ENCODE measurements at regions not wholly inside any gene's neighbourhood (a gene's known extent, or its start where the extent isn't known, plus 50 kb on each side); places are given as distances from the start of the nearest gene placed in this dataset.

DNA sequence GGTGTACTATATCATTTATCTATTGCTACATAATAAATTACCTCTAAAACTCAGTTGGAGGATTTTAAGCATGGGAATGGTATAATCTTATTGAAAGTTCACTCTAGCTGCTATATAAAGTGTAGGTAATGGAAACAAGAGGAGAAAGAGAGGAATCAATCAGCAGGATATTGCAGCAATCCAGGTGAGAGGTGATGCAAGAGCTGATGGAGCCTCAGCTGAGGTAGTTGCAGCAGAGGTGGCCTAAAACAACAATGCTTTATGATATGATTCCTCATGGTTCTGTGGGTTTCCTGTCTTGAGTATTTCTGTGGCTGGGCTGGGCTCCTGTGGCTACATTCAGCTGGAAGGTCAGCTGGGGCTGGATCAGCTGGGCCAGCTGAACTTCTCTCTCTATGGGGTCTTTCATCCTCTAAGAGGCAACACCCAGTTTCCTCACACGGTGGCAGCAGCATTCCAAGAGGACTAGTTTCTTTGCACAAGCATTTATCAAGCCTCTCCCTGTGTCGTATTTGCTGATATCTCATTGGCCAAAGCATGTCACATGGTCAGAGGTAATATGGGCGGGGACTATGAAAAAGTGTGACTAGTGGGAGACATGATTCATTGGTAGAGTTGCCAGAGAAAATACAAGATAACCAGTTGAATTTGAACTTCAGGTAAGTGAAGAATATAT, 135.4 kb upstream of the LARGE1 start:
- peak; percentile 6 for DNase-seq

DNA sequence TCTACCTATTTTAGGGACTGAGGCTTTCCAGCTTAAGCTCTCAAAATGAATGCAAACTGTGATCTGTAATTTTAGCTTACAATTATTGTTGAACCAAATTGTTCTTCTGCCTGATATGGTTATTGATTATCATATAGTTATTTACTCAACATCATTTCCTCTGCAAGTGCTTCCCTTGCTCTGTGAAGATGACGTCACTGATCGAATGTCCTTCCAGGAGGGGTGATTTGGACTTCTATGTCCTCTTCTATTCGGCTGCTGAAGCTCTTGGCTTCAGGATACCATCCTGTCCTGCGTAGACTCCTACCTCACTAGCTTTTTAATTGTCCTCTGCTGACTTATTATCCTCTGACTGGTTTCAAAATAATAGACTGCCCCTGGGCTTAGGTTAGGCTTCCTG, 137.4 kb upstream of the LARGE1 start:
- no peak for DNase-seq

DNA sequence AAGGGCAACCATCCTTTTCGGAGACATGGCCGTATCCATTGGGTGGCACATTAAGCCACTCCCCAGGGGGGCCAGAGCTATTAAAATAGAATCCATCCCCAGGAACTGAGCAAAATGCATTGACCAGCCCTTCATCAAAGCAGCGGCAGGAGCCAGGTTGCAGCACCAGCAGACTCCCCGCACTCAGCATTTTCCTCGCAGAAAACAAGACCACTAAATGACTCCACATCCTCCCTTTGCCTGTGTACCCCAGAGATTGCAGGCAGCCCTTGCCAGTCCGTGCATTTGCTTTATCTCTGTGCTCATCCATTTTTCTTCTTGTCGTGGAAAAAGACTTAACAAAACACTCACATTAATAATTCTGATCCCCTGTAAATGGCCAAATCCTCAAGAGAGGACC, 144.4 kb upstream of the LARGE1 start:
- DNase-seq = no peak

DNA sequence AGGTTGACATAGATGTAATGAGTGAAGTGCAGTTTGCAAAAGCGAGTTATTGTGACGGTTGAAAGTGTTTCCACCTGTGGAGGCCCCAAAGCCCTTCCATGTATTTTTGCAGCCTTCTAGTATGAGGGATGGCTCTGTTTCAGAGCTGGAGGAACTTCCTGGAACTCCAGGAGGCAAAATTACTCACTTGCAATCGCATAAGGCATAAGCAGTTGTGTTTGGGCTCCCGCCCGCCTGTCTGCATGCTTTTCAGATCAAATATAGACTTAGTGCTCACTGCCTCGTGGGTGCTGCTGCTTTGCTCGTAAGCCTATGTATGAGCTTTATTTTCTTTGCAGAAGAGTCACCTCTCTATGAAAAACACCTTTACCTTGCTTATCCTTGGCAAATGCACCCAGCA, 146.8 kb upstream of the LARGE1 start:
- no peak for DNase-seq

DNA sequence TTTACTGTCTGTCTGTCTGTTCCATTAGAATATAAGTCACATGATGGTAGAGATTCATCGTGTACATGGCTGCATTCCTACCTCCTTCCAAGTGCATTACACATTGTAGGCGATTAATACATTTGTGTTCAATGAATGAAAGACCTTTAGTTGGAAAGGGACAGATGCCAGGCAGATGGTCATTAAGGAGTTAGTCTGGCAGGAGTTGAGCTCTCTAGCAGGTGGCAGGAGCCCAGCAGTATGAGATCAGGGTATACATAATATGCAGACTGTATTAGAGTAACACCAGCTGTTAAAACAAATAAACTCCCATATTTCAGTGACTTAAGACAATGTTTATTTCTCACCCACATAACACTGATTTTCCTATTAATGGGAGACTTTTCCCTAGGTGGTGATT, 147.7 kb upstream of the LARGE1 start:
- DNase-seq = peak; percentile 76

DNA sequence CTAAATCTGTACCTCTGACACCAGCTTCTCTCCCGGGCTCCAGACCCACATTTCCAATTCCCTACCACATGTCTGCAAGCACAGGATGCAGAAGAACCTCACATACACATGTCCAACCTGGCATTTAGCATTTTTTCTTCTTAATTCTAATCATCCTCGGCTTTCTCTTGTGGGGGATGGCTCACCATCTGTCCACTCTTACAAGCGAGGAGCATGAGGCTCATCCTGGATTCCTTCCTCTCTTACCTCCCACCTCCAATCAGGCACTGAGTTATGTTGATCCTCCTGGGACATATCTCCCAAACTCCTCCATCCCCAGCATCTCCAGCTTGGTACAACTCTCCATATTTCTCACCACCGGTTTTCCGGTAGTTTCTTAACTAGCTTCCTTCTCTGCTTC, 149.8 kb upstream of the LARGE1 start:
- no peak for DNase-seq

DNA sequence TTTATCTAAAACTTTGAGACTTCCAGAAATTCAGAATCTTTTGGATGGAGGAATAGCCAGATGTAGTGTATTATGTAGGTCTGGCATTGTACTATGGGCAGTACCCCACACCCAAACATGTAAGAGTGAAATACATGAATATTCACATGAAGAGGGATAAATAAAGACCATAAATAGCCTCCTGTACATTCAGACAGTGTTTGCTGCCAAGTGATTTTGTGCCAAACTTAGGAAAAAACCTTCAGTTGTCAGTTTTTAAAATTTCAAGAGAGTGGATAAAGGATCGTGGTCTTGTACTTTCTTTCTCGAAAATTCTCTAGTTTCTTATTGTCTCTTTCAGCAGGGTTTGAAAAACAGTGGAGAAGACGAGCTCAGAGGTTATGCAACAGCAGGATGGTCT, 150.3 kb upstream of the LARGE1 start:
- DNase-seq = no peak

DNA sequence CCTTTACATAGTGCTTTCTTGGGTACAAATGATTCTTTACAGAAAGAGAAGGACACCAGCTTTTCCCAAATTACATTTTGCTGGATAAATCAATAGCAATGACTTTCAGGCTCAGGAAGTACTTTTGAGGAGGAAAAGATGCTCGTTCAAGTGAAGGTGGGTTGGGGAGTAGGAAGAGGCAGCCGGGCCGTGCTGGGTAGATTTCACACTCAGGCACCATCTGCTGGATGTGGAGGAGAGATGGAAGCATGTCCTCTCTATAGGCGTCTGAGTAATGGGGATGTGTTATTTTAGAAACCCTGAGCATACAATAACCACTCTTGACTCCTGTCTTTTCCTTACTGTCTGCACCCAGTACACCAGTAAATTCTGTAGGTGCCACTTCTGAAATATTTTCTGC, 152.3 kb upstream of the LARGE1 start:
- DNase-seq = no peak

DNA sequence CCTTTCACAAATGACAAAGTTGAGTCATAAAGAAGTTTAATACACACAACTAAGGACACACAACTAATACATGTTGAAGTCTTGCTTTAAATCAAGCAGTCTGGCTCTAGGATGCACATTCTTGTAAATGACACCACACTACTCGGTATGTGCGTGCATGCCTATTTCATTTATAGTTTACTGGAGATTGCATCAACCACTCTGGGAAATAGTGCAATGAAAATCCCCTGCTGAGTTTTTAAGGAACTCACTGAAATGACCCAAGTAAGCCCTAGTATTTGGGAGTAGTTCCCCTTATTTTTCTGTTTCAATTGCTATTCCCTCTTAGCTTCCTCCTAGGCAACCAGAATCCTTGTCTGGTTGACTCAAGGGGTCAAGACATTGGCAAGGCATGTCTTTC, 160.2 kb upstream of the LARGE1 start:
- no peak for DNase-seq

DNA sequence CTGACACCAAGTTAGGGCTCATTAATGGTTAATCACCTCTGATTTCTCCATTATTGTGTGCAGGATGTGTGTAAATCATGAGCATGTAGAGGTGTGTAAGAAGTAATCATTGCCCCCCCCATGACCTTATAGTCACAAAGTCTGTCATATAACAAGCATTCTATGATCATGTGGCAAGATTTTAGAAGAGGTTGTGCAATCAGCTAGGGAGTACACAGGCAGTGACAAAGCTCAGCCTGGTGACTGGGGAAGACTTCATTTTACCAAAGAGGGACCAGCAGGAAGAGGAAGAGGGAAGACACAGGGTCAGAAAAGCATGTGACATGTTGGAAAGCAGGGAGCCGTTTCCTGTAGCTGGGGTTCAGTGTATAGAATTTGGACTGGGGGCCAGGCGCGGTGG, 176.5 kb upstream of the LARGE1 start:
- no peak for DNase-seq

DNA sequence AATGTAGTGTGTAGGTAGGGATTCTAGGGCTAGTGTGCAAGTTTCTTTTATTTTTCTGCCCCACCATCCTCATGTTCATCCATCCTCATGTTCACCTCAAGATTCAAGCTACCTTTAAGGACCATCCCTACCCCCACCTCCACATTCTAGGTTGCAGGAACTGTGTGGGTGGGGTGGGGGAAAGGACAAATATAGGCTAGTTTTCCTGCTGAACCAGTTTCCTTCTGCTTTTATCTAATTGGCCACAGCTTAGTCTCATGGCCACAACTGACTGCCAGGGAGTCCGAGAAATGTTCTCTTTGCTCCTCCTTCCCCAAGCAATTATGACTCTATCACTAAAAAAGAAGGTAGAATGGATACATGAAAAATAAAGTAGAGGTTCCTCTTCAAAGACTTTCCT, 179.0 kb upstream of the LARGE1 start:
- DNase-seq = no peak

DNA sequence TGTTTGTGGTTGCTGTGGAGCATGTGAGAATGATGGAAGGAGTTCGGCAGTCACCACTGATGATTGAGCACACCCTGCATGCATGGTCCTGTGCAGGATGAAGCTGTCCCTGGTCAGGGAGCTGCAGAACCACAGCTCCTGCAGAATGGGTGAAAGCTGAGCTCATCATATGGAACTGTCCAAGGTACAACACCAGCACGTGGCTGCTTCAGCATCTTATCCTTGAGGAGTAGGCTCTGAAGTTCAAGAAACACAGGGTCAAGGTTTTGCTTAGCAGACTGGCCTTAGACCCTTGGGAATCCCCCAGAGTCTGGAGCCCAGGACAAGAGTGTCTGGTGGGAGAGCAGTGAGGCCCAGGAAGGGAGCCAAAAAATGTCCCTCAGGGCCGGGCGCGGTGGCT, 182.4 kb upstream of the LARGE1 start:
- no peak for DNase-seq

DNA sequence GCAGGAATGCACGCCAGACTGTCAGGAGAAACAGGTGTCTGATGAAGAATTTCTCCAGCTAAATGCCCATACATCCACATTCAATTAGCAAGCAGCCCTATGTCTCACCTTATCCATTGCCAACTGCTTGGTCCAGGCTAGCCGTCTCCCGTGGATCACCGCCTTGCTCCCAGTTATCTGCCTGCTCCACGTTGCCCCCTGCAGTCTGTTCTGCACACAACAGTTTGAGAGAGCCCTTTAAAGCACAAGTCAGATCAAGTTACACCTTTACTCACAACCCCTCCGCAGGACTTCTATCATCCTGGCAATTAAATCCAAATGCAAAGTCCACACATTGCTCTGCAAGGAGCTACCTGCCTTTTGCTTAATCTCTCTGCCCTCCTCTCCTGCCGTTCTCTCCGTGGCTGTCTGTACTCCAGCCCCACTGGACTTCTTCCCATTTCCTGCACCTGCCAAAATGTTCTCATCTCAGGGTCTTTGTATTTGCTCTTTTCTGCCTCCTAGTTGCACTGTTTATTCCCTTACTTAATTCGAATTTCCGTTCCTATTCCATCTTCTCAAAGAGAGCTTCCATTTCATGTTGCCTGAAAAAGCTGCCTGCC, 185.3 kb upstream of the LARGE1 start:
- DNase-seq = peak; percentile 34

DNA sequence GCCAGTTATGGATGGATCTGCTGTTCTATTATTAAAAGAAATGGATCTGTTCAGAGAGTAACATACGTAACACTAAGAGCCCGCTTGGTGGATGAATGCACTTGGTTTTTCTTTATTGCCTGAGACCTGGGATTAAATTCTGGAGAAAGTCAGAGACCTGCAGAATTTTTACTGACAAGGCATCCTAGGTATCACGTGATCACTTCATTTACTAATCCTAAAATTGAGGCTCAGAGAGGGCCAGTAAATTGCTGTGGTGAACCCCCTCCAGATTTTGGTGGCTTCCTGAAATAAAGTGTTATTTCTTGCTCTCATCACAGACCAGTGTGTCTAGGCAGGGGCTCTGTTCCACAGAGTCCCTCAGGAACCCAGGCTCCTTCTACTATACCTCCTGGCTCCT, 187.9 kb upstream of the LARGE1 start:
- no peak for DNase-seq

DNA sequence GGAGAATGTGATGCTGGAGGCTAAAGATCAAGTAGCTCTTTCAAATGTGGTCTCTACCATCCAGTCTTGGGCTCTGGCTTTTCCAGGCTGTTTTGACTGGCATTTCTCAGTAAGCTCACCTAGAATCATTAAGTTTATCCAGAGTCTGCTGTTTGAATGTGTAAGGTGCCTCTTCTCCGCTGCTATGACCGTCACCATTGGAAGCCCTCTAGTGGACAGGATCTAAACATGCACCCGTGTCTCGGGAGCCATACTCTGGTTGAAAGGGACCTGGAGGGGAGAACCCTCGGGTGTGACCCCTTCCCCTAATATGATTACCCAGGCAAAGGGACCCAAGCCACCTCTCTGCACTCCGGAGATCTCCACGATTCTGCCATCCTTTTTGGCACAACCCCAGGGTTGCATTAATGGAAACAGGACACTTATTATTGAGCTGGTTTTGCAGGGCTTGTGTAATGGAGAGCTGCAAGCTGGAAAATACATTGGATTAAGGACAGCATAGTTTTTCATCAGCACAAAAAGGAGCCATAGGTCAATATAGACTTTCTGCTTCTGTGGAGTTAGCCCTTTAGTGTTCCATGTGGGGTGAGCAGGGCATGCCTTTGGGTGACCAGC, 191.0 kb upstream of the LARGE1 start:
- no peak for DNase-seq

DNA sequence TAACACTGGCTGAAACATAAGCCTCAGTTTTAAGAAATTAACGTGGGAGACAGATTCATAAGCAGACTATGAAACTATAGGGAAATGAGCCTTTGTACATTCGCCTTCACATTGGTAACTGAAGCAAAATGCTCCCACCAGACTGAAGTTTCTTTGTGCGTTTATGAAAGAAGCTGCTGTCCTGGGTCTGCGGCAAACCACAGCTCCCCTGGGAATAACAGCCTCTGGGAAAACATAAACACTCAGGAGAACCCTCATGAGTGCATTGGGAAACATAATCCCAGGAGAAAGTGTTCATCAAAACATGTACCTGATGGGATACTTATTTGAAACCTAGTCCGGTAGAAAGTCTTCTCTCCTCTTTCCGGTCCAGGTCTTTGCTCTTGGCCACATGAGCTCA, 193.1 kb upstream of the LARGE1 start:
- no peak for DNase-seq

DNA sequence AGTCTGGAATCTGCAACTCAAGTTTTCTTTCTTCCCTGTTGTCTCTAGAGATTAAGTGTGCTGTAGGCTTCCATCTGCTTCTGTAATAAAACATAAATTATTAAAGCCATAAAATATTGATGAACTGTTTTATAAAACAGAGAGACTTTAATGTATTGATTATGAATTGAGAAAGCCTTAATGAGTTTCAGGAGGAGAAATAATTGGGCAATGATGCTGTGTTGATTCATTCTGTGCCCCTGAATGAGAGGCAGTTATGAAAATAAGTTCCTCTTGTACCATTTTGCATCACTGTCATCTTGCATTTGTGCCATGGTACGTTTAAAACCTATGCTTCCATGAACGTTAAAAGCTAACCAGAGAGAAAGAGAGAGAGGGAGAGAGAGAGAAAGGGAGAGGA, 194.1 kb upstream of the LARGE1 start:
- DNase-seq = no peak

DNA sequence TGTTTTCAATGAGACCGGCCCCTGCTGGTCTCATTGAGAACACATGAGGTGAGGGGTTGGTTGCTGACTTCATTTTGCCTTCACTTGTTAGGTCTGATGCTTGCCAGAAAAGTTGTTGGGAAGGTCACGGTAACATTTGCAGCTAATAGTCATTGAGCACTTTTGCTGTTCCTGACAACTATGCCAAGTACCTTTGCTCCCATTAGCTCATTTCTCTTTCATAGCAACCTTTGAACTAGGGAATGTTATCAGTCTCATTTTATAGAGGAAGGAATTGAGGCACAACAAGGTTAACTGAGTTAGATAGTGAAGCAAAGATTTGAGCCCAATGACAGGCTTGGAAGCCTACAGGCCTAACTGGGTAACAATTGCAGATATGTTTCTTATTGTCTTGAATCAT, 195.4 kb upstream of the LARGE1 start:
- no peak for DNase-seq

DNA sequence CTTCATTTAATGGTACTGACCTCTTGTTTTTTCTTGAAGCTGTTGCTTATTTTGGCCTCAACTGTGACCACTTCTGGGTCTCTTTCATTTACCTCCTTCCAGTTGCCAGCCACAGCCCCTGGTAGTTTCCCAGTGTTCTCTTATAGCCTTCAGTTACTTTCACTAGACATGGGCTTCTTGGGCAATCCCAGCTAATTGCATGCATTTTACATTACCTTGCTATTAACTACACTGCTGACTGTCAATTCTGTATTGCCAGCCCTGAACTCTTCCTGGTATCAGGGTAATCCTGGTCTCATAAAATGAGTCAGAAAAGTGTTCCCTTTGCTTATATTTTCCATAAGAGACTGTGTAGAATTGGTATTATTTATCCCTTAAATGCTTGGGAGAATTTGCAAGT, 195.8 kb upstream of the LARGE1 start:
- DNase-seq = no peak

DNA sequence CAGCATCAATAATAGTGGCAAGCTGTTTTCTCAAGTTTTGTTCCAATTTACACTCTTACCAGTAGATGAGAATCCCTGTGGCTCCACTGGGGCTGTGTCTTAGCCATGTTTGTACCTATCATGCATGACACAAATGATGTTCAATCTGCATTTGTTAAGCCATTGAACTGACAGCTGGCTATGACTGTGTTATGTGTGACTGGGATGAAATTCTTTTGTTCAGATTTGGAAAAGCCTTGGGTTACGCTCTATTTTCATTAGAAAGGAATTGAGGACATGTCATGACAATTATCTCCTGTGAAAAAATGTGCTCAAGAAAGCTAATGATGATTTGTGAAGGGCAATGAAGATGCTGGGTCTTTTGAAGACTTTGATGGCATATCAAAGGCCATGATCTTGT, 201.8 kb upstream of the LARGE1 start:
- no peak for DNase-seq

DNA sequence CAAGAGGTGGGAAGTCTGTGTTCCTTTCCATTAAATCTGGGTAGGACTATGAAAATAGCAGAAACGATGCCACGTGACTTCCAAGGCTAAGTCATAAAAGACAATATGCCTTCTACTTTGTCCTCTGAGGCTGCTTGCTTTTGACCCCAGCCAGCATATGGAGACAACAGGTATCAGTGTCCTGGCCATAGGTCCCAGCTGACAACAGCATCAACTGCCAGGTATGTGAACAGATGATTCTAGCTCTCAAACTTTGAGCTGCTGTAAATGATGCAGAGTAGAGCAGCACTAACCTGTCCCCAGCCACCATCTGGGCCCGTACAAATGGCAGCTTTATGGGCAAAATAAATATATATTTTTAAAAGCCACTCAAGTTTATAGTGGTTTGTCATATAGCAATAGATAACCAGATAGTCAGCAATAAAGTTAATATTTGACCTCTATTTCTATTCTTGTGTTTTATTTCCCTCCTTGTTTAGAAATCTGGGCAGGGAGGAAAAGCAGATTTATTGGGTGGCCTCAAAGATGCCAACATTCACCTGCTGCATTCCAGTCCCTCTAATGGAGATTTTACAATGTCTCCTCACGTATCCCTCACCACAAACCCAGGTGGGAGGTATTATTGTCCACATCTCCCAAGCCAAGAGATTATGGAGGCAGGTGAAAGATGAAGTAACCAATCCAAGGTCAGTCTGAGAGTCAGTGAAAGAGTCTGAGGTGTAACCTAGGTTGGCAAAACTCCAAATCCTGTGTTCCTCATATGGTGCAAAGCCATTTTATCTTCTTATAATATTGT, 209.6 kb upstream of the LARGE1 start:
- DNase-seq = no peak

DNA sequence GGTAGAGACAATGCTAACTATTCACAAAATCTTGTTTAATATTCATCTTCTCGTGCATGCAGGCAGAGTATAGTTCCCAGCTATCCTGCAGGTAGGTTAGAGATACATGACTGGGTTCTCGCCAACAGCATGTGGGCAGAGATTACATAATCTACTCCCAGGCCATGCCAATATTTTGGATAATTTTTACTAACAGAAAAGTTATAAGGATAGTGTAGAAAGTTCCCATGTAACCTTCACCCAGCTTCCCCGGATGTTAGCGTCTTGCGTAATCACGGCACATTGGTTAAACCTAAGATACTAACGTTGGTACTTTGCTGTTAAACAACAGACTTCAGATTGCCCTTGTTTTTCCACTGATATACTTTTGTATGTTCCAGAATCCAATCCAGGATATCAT, 215.5 kb upstream of the LARGE1 start:
- no peak for DNase-seq

DNA sequence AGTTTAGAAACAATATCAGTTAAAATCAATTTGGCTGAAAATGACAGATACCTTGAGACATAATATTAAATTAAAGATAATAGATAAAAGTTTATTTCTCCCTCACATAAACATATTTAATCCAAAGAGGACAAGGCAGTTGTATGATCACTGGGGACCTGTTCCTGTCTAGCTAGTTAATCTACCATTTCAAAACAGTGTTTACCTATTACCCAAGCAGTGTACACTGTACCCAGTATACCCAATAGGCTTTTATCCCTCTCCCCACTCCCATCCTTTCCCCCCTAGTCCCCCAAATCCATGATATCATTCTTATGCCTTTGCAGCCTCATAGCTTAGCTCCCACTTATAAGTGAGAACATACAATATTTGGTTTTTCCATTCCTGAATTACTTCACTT, 229.7 kb upstream of the LARGE1 start:
- DNase-seq = no peak

DNA sequence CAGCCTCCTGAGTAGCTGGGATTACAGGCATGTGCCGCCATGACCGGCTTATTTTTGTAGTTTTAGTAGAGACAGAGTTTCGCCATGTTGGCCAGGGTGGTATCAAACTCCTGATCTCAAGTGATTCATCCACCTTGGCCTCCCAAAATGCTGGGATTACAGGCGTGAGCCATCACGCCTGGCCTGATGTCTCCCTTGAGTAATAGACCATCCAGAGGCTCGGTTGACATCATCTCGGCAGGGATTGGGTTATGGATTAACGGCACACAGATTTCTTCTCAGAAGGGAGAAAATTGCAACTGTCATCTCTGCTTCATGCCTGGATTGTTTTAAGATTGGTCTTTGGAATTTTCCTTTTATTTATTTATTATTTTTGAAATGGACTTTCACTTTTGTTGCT, 239.2 kb upstream of the LARGE1 start:
- DNase-seq = no peak
